KBM-7 (cell line): ENCODE measurements at regions not wholly inside any gene's neighbourhood (a gene's known extent, or its start where the extent isn't known, plus 50 kb on each side); places are given as distances from the start of the nearest gene placed in this dataset.

Experiments used
- DNase-seq: peaks from one replicate; pipeline ENCODE4 v3.0.0-alpha.2; 2015
- in situ Hi-C: fragments of 300-500 bp; cut with MboI; formaldehyde crosslinking; loops from 2 replicates; pipeline ENCODE4 v1.14.3; 2020; ENCODE audit warnings: low sequenced_read_pairs, low pct_unique_long_range_greater_than_20kb, mixed read lengths

DNA sequence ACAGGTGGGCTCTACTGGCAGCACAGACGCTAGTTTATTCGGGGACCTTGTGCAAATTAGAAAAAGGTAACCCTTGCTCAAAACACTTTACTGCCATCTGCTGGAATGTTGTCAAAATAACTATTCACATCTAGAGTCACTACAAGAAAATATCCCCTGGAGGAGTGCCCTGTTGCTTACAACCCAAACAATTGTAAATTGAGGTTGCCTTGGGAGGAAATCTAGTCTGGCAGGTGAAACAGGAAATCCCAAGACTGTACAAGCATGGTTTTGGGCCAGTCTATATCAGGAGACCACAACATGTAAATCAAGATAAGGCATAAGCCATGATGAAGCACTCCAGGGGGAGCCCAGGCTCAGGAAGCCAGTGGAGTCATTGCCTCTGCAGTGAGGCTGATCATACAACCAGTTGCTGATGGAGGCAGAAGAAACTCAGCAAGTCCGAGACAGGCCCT lies 136.8 kb upstream of the ACP3 start:
- in situ Hi-C loops, result no loop called here

GRCh38 chr3:132183811-132184210 lies 133.4 kb upstream of the ACP3 start:
- no peak for DNase-seq
- in situ Hi-C loops, result no loop called here

More for the DNA sequence above, 136.8 kb upstream of the ACP3 start:
- peak; percentile 55 for DNase-seq

GRCh38 chr3:132187746-132188145 lies 129.5 kb upstream of the ACP3 start:
- DNase-seq, result no peak
- in situ Hi-C loops, result no loop called here

- DNase-seq, result no peak
Measured at GRCh38 chr3:132189601-132190000, 127.6 kb upstream of the ACP3 start.

DNA sequence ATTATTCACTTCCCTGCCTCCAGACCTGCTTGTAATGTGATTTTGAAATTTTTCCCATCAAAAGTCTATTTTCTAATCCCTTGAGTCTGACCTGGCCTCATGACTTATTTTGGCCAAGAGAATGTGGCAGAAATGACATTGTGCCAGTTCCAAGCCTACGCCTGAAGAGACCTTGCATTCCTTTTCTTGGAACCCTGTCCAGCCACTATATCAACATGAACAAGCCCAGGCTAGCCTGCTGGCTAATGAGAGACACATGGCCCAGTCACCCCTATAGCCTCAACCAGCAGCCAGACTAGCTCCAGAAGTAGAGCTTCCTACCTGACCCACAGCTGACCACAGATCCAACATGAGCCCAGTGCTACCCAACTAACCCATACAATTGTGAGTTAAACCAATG lies 121.1 kb upstream of the ACP3 start:
- DNase-seq, result no peak
- in situ Hi-C loops, result no loop called here

More at GRCh38 chr3:132189601-132190000, 127.6 kb upstream of the ACP3 start:
- in situ Hi-C loops, result no loop called here

- in situ Hi-C loops, result no loop called here
- no peak for DNase-seq
Measured at GRCh38 chr3:132198516-132198915, 118.7 kb upstream of the ACP3 start.

DNA sequence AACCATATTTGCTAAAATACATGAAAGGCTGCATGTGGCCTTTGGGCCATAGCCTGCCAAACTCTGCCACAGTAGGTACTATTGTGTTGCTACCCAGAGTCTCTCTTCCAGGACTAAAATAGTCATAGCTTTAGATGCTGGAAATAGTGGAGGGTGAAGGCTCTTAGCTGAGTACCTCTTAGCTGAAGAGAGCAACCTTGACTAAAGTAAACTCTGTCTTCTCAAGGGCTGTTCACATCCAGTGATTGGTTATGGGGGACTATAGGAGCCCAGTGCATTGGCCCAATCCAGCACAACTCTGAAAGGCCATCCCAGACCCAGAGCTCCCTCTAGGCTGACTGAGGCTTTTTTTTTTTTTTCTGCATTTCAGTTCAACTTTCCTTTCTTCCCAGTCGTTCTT lies 117.8 kb upstream of the ACP3 start:
- no peak for DNase-seq
- in situ Hi-C loops, result no loop called here

- in situ Hi-C loops, result no loop called here
- DNase-seq, result no peak
Measured at GRCh38 chr3:132202586-132202985, 114.6 kb upstream of the ACP3 start.

DNA sequence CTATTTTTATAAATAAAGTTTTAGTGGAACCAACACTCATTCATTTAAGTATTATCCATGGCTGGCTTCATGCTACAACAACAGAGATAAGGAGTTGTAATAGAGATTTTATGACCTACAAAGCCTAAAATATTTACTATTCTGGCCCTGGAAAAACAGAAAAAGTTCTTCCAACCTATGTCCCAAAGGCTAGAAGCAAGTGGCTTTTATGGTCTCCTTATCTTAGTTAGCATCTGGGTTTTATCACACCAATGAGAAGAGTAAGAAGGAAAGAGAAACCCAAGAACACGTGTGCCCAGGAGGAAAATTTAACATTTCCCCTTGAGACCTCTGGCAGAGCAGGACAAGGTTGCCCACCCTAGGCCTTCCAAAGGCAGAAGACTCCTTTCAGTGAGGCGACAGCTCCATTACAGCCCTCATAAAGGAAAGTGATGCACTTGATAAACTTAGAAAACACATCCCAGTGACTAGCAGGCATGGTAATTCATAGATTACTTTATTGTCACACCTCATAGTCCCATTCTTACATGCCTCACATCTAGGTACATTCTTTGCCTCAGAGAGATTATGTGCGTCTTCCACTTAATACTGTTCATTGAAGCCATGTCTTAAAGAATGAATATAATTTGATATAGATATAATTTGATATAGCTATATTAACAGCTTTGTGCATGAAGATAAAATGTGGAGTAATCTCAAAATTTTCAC lies 113.2 kb upstream of the ACP3 start:
- no peak for DNase-seq
- in situ Hi-C loops, result no loop called here

GRCh38 chr3:132205609-132206008 lies 111.6 kb upstream of the ACP3 start:
- in situ Hi-C loops, result no loop called here
- DNase-seq, result no peak

GRCh38 chr3:132209855-132210254 lies 107.4 kb upstream of the ACP3 start:
- DNase-seq, result no peak
- in situ Hi-C loops, result no loop called here

DNA sequence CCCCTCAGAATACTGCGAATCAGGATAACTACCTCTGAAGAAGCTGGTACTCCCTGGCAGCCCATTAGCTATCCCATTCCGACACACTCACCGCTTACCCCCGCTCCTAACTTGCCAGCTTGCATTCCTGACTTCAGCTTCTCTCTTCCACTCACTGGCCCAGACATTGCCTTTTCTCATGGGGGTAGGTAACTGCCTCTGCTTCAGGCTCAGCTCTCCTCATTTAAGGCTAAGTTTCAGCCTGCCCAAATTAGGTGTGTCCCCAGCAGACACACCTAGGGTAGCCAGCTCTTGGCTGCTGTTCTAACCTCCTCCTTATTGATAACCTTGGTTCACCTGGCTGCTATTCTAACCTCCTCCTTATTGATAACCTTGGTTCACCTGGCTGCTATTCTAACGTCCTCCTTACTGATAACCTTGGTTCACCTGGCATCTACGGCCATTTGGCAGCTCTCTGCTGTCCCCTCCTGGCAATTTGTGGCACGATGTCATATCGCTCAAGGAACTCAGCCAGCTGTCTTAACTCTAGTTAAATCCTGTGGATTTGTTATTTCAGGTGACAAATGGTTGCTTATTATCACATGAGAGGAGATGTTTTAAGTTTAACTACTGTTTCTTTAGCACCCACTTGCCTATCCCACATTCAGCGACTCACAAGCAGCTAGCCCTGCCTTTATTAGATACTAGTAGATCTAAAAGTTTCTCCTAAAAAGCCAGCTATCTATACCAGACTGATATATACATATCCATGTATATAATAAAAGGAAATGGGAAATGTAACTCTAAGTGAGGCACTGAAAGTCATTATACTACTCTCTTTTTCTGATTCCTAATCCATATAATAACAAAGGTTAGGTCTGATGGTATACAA lies 106.5 kb upstream of the ACP3 start:
- DNase-seq, result peak; percentile 19
- in situ Hi-C loops, result no loop called here

GRCh38 chr3:132211896-132212295 lies 105.3 kb upstream of the ACP3 start:
- no peak for DNase-seq
- in situ Hi-C loops, result no loop called here

GRCh38 chr3:132218817-132219755 lies 98.1 kb upstream of the ACP3 start:
- in situ Hi-C loops, result no loop called here

DNA sequence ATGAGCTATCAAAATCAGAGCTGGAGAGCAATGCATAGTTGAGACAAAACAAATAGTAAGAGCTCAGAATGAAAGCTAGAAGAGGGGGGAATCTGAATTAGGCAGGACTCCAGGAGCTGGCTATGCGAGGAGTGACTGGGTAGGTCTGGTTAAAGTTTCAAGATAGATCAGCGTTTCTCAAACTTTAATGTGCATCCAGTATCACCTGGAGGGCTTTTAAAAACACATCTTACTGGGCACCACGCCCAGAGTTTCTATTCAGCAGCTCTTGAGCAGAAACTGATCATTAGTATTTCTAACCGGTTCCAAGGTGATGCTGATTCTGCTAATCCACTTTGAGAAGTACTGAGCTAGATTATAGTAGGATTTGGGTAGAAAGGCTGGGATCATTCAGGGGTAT lies 96.2 kb upstream of the ACP3 start:
- no peak for DNase-seq
- in situ Hi-C loops, result no loop called here

More at GRCh38 chr3:132218817-132219755, 98.1 kb upstream of the ACP3 start:
- no peak for DNase-seq

DNA sequence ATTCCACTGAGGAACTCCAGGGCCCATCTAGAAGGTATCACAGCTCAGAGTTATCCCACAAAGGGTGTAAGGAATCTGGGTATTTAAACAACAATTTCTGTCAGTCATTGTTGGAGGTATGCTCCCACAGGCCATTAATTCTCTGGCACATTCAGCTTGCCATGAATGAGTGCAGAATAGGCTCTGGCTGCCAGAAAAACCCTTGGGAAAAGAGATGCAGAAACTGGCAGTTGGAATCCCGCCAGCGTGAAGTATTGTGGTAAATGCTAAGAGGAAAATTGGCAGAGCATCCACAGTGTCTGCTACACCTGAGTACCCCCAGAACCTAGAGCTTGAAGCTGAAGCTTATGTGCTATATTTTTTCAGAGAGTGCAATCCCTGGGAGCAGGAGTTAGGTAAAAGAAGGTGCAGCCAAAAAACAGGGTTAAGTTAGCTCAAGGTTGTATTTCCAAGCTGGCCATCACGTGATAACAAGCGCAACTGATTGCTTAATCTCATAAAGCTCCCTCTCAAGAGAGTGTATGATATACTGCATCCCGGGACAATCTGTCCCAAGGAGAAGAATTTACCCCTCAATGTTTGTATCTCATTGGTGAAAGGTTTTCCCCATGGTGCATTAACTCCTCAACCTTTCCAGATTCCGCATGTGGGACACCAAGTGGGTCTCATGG lies 94.2 kb upstream of the ACP3 start:
- in situ Hi-C loops, result no loop called here
- no peak for DNase-seq

- DNase-seq, result no peak
- in situ Hi-C loops, result no loop called here
Measured at GRCh38 chr3:132225664-132226063, 91.5 kb upstream of the ACP3 start.

- in situ Hi-C loops, result no loop called here
- DNase-seq, result no peak
Measured at GRCh38 chr3:132228923-132229322, 88.3 kb upstream of the ACP3 start.

DNA sequence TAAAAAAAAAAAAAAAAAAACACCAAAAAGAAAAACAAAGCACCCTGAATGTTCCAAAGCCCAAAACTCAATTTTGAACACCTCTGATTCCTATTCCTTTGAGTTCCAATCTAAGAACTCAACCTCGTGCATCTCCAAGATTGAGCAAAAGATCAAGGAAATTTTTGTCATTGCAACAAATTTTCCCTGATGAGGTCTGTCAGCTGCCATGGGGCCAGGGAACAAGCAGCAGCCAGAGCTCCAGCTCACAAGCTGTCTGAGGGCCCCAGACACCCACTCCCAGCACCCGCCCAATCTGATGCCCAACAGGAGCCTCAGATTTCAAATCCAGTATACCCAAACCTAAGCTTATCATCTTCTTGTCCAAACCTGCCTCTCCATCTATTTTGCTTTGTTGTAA lies 87.6 kb upstream of the ACP3 start:
- in situ Hi-C loops, result no loop called here
- no peak for DNase-seq
